C4-2B (cell line): ENCODE measurements at regions not wholly inside any gene's neighbourhood (a gene's known extent, or its start where the extent isn't known, plus 50 kb on each side); places are given as distances from the start of the nearest gene placed in this dataset.

ENCODE experiments used
- H3K27ac ChIP-seq: fragments of 450-650 bp; 2 replicates; pipeline ENCODE4 v1.5.1; 2017
- CTCF ChIP-seq: fragments of 450-650 bp; conservative IDR thresholded peaks from 2 replicates; pipeline ENCODE4 v1.5.1; 2017; ENCODE audit warnings: mild to moderate bottlenecking
- ZFX ChIP-seq: fragments of 450-650 bp; IDR thresholded peaks from 2 replicates; pipeline ENCODE4 v1.6.1; 2017

- H3K27ac ChIP-seq = no peak overlapping the region
- TF ChIP-seq CTCF (no peak), ZFX (no peak)
Measured at GRCh38 chr4:132865922-132866321, 283.2 kb upstream of the PCDH10 start.

- TF ChIP-seq CTCF = no peak
- TF ChIP-seq ZFX = no peak
Measured at GRCh38 chr4:132866616-132867015, 282.5 kb upstream of the PCDH10 start.

GRCh38 chr4:132893787-132894186 lies 255.3 kb upstream of the PCDH10 start:
- TF ChIP-seq CTCF (no peak), ZFX (no peak)
- no peak overlapping the region for H3K27ac ChIP-seq

More at GRCh38 chr4:132866616-132867015, 282.5 kb upstream of the PCDH10 start:
- no peak overlapping the region for H3K27ac ChIP-seq

GRCh38 chr4:132901224-132901623 lies 247.9 kb upstream of the PCDH10 start:
- H3K27ac ChIP-seq = no peak overlapping the region
- TF ChIP-seq CTCF = no peak
- no peak for TF ChIP-seq ZFX

GRCh38 chr4:132910229-132910748 lies 238.8 kb upstream of the PCDH10 start:
- no peak for TF ChIP-seq CTCF
- TF ChIP-seq ZFX = no peak
- H3K27ac ChIP-seq = no peak overlapping the region

GRCh38 chr4:132918096-132918495 lies 231.0 kb upstream of the PCDH10 start:
- TF ChIP-seq CTCF (no peak), ZFX (no peak)
- H3K27ac ChIP-seq = no peak overlapping the region

GRCh38 chr4:132923516-132923915 lies 225.6 kb upstream of the PCDH10 start:
- TF ChIP-seq CTCF (no peak), ZFX (no peak)
- H3K27ac ChIP-seq = no peak overlapping the region
